ENCODE measurements at regions not wholly inside any gene's neighbourhood (a gene's known extent, or its start where the extent isn't known, plus 50 kb on each side); places are given as distances from the start of the nearest gene placed in this dataset.

GRCh38 chr2:120910956-120911951 lies 175.6 kb downstream of the GLI2 start:
- no peak for TF ChIP-seq EZH2 (IDR thresholded peaks at IDR 0.05; ENCODE audit: low read depth)
- no peak for TF ChIP-seq CTCF (conservative IDR thresholded peaks at IDR 0.05)
- TSS peak; percentile 18 for BruUV-seq (replicated peaks)
- ChIA-PET CTCF (interaction anchor here (0.6 kb wide), 1 partner anchor 93 kb away, joined by 3 read pairs; no protein-coding TSS in a partner anchor), POLR2A (ENCODE audit: unreplicated experiment) (interaction anchor here (0.6 to 0.7 kb wide), 2 partner anchors 164 to 241 kb away, joined by 16 to 23 read pairs; no protein-coding TSS in a partner anchor)
- no peak overlapping the region for H3K4me3 ChIP-seq
- H3K27ac ChIP-seq: no peak overlapping the region
- intact Hi-C loops (cut with micrococcal nuclease; ENCODE audit: unreplicated experiment): loop anchor here (5.0 kb wide), 1 partner anchor 119 kb away; no protein-coding TSS in a partner anchor
- no peaks in the 10 kb centered on the region for H3K36me3 ChIP-seq (ENCODE audit: low read depth)
- no peaks in the 10 kb centered on the region for H3K79me2 ChIP-seq (ENCODE audit: low read depth)
- H2AFZ ChIP-seq: no peak overlapping the region
- peaks cover 21% of the 10 kb centered on the region for H3K4me1 ChIP-seq (replicated peaks; ENCODE audit: insufficient read depth)
- H3K27me3 ChIP-seq (ENCODE audit: insufficient read depth, low read depth): peaks cover 5% of the 10 kb centered on the region; the same call in 1 of the 2 replicates
- DNase-seq: peak in 1 of 2 experiments; percentile 55
- no peaks in the 10 kb centered on the region for H3K9me3 ChIP-seq (ENCODE audit: insufficient read depth, low read depth)
- H3F3A ChIP-seq (ENCODE audit: insufficient read depth, low read depth): no peaks in the 10 kb centered on the region
- H4K20me1 ChIP-seq (ENCODE audit: insufficient read depth): no peaks in the 10 kb centered on the region
- H3K9me2 ChIP-seq (ENCODE audit: insufficient read depth): no peaks in the 10 kb centered on the region
- no peak overlapping the region for H3K4me2 ChIP-seq

- Histone ChIP-seq H3K9me2 (ENCODE audit: insufficient read depth) (no peaks in the 10 kb centered on the region), H3K27me3 (ENCODE audit: insufficient read depth, low read depth) (no peaks in the 10 kb centered on the region; the same call in 1 of the 2 replicates), H3K4me1 (replicated peaks; ENCODE audit: insufficient read depth) (peaks cover 21% of the 10 kb centered on the region), H3K4me3 (no peak overlapping the region), H3K4me2 (no peak overlapping the region), H3K79me2 (ENCODE audit: low read depth) (no peaks in the 10 kb centered on the region), H3K9me3 (ENCODE audit: insufficient read depth, low read depth) (no peaks in the 10 kb centered on the region), H3F3A (ENCODE audit: insufficient read depth, low read depth) (no peaks in the 10 kb centered on the region), H3K36me3 (ENCODE audit: low read depth) (no peaks in the 10 kb centered on the region), H3K27ac (no peak overlapping the region), H2AFZ (no peak overlapping the region), H4K20me1 (ENCODE audit: insufficient read depth) (no peaks in the 10 kb centered on the region)
- ChIA-PET CTCF (interaction anchor here (0.6 kb wide), 1 partner anchor 92 kb away, joined by 3 read pairs; no protein-coding TSS in a partner anchor), POLR2A (ENCODE audit: unreplicated experiment) (interaction anchor here (0.6 to 1.0 kb wide), 4 partner anchors 13 to 242 kb away, joined by 6 to 23 read pairs (median 12); no protein-coding TSS in a partner anchor)
- no peak for TF ChIP-seq CTCF (conservative IDR thresholded peaks at IDR 0.05)
- no peak for TF ChIP-seq EZH2 (IDR thresholded peaks at IDR 0.05; ENCODE audit: low read depth)
- peak in 1 of 2 experiments; percentile 75 for DNase-seq
- BruUV-seq (replicated peaks): no TSS peak
- intact Hi-C loops (cut with micrococcal nuclease; ENCODE audit: unreplicated experiment): loop anchor here (1.0 to 5.0 kb wide), 3 partner anchors 23 to 120 kb away; no protein-coding TSS in a partner anchor
Observed at GRCh38 chr2:120912101-120912985, 176.7 kb downstream of the GLI2 start.
